NB4 (cell line): ENCODE measurements at regions not wholly inside any gene's neighbourhood (a gene's known extent, or its start where the extent isn't known, plus 50 kb on each side); places are given as distances from the start of the nearest gene placed in this dataset.

Experiments used
- DNase-seq: peaks from one replicate; pipeline ENCODE4 v3.0.0; 2010; ENCODE audit warnings: low read depth
- H3K4me3 ChIP-seq: one replicate; pipeline ENCODE4 v1.5.1; 2011; ENCODE audit warnings: mild to moderate bottlenecking, low read depth, low read length, moderate library complexity
- CTCF ChIP-seq: IDR thresholded peaks from one replicate; pipeline ENCODE4 v1.5.1; 2012; ENCODE audit warnings: low read depth, low read length
- MAX ChIP-seq: IDR thresholded peaks from 2 replicates; pipeline ENCODE4 v1.6.1; 2011; ENCODE audit warnings: low read depth, low read length
- MYC ChIP-seq: IDR thresholded peaks from 2 replicates; pipeline ENCODE4 v1.6.1; 2011; ENCODE audit warnings: low read depth, low read length
- POLR2A ChIP-seq: IDR thresholded peaks from 2 replicates; pipeline ENCODE4 v1.6.1; 2011; ENCODE audit warnings: mild to moderate bottlenecking; ENCODE audit not compliant: insufficient read length; ENCODE audit errors: extremely low read depth

- no peak overlapping the region for H3K4me3 ChIP-seq
- DNase-seq: no peak
- no peak for TF ChIP-seq MYC
- TF ChIP-seq CTCF: no peak
- TF ChIP-seq MAX: no peak
- TF ChIP-seq POLR2A: no peak
Measured at GRCh38 chr6:118403036-118403435, 145.1 kb upstream of the PLN start.

- no peak for DNase-seq
- no peak overlapping the region for H3K4me3 ChIP-seq
- TF ChIP-seq POLR2A (no peak), CTCF (no peak), MAX (no peak), MYC (no peak)
Measured at GRCh38 chr6:118408863-118409262, 139.2 kb upstream of the PLN start.

- no peak for TF ChIP-seq MYC
- no peak for TF ChIP-seq CTCF
- TF ChIP-seq MAX: no peak
- TF ChIP-seq POLR2A: no peak
- H3K4me3 ChIP-seq: no peak overlapping the region
- DNase-seq: no peak
Measured at GRCh38 chr6:118410001-118410400, 138.1 kb upstream of the PLN start.
